HuH-7 (cell line): ENCODE measurements at regions not wholly inside any gene's neighbourhood (a gene's known extent, or its start where the extent isn't known, plus 50 kb on each side); places are given as distances from the start of the nearest gene placed in this dataset.

Experiments used
- DNase-seq: peaks from one replicate; pipeline ENCODE4 v3.0.0; 2011; ENCODE audit warnings: low spot score

GRCh38 chr18:26794230-26795101 is 71.0 kb downstream of the AQP4 start:
- no peak for DNase-seq

DNA sequence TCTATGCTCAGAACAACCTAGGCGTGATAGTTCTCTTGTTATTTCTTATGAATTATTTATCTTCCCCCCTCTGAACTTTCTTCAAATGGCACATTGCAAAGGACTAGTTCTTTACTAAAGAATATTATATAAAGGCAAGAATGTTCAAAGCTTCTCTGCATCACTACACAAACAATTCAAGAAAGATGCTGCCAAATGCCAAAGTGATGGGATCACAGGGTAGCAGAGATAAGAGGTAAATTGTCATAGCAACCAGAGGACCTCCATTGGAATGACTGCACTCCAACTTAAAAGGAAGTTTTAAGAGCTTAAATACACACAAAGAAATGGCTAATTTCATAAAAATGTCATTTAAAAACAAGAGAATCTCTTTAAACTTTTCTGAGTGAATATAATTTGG is 72.8 kb downstream of the AQP4 start:
- DNase-seq, result no peak

DNA sequence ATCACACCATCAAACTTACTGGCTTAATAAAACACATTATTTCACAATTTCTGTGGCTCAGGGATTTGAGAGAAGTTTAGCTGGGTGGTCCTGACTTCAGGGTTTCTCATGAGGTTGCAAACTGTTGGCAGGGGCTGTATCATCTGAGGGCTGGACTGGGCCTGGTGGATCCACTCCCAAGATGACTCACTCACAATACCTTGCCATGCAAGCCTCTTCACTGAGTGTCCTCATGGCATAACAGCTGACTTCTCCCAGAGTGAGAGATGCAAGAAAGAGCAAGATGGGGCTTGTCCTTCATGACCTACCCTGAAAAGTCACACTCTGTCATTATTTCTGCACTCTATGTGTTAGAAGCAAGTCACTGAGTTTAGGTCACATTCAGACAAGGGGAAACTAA is 73.8 kb downstream of the AQP4 start:
- no peak for DNase-seq

GRCh38 chr18:26784599-26784998 is 80.9 kb downstream of the AQP4 start:
- no peak for DNase-seq

DNA sequence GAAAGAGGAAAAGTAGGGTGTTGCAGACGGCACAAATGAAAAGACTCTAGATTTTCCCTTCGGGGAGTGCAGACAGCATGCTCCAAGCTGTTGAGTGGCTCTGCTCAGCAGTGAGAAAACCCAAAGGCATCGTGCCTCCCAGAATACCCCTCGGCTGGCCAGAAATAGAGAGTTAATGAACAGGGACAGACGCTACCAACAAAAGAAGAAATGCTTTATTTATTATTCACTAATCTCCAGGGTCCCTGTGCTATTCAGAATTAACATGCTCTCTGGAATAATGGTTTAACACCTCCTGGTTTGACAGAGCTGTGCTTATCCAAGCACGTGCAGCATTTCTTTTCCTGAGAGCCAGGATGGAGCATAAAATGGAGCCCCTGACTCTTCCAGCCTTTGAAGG is 82.3 kb downstream of the AQP4 start:
- DNase-seq, result no peak

GRCh38 chr18:26780520-26781325 is 84.8 kb downstream of the AQP4 start:
- no peak for DNase-seq

GRCh38 chr18:26778054-26778393 is 87.5 kb downstream of the AQP4 start:
- DNase-seq, result no peak

- no peak for DNase-seq
These were observed 88.0 kb downstream of the AQP4 start for GRCh38 chr18:26777351-26778053.

GRCh38 chr18:26772691-26773090 is 92.8 kb downstream of the AQP4 start:
- DNase-seq, result no peak

GRCh38 chr18:26771524-26771923 is 94.0 kb downstream of the AQP4 start:
- DNase-seq, result peak; percentile 11

GRCh38 chr18:26768385-26768784 is 97.1 kb downstream of the AQP4 start:
- no peak for DNase-seq

DNA sequence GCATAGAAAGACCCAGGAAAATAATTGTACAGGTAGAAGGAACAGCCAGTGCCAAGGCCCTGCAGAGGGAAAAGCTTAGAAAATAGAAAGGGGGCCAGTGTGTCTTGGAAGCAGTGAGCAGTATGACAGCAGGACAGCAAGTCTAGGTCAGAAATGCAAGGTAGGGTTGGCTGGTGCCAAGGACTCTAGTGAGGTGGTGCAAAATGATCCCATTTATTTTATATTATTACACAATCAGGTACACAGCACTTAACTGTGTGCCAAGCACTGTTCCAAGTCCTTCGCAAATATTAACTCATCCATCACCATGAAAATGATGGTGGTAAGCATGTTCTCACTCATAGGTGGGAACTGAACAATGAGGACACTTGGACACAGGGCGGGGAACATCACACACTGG is 100.0 kb downstream of the AQP4 start:
- no peak for DNase-seq

- DNase-seq, result no peak
These were observed 100.9 kb downstream of the AQP4 start for GRCh38 chr18:26764586-26764985.

DNA sequence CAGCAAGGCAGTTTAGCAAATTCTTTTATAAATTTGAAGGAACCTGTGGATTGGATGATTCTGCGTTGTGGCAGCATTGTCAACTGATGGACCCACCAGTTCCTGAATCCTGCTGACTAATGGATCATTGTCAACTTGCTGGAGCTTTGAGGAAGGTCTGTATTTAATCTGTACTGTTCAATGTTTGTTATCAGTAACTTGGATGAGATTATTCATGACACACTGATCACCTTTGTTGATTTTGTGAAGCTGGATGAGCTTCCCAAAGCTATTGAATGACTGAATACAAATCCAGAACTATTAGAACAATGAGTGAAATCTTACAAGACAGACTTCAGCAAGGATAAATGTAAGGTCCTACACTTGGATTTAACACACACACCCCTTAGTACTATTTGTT is 101.3 kb downstream of the AQP4 start:
- DNase-seq, result no peak

DNA sequence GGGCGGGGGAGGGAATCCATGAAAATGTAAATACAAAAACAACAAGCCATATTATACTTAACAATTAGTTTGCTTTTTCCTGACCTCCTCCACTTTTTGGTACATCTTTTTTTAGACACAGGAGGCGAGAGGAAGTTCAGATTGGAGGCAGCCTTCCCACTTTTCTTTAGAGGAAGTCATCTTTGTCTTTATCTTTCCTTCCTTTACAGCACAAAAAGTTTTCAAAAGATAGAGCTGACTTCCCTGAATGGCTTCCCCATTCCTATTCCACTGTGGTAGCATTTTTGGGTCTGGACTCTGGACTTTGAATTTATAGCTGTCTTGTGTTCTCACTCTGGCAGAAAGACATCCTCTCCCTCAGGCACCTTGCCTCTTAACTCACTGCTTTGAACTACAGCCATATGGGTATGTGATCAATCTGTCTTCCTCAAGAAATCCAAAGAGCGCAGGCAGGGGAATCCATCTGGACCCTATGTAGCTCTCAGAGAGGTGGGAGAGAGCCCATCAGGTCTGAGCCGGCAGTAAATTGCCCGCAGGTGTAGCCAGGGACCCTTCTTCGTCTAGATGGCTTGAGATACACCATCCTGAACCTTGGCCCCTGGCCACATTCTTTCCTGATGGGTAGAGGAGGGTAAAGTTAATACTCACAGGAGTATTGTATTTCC is 101.9 kb downstream of the AQP4 start:
- DNase-seq, result no peak

DNA sequence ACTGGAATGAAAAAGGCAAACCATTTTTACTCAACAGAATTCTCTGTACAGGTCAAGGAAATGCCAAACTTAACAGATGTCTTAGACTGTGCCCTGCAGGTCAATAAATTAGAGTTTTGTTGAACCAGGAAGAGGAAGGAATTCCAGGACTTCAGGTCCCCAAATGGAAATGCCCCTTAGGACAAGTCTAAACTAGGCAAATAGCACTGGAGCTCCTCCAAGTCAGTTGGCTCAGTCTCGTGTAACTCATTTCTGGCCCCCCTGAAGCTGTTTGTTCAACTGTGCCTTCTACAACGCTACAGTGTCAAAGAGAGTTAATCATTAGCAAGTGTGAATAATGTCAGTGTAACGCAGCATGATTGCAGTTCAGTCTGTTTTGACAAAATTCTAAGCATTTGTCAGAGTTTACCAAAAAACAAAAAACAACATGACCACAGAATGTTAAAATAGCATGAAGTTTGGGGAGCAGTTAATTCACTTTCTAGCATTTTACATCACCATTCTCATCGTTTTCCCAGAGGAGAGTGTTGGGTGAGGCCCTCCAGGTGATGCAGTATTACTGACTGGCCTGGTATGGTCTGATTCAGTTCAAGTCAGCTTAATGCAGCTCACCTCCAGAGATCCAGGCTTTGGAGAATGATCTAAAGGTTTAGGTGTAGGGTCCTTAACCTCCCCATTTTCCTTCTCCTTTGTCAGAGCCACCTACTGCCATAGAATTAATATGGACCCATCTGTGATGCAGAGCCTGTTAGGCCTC is 108.1 kb downstream of the AQP4 start:
- no peak for DNase-seq

- no peak for DNase-seq
These were observed 109.0 kb downstream of the AQP4 start for GRCh38 chr18:26756556-26756955.

DNA sequence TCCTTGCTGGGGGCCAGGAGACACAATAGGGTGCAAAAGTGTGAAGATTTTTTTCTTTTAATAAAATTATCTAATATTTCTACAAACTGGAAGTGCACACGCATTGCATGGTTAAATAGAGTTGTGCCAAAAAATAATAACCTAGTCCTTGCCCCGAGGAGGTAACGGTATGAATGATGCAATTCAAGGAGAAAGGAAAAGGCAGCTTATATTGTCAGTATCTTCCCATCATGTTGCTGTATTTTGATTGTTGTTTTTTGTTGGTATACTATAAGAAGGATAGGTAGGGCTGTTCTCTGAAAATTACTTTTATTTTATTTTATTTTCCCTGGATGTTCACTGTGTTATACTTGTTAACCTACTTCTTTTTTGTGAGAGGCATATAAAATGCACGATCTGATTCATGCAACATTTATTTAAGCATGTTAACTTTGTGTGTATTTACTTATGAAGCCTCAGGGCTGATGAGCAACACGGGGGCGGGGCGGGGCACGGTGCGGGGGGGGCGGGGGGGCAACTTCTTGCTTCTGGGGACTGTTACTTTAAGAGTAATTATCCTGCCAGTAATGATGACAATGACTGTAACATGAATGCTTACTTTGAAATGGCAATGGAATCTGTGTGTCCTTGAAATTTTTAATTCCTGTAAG is 118.6 kb downstream of the AQP4 start:
- no peak for DNase-seq

DNA sequence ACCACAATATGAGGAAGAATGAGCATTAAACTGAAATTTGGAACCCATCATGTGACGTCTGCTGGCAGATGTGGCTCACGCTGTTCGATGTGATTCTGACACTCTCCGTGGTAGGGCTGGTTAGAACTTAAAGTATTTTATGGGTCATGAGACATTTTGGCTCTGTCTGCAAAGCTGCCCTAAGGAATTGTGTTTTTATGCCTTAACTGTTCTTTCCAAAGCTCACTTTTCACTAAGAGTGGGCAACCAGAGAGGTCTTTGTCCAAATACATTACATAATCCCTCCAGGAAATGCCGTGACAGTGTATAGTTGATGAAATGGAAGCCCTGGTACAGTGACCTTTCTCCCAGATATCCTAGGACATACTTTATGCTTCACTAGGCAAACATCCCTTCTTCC is 119.1 kb downstream of the AQP4 start:
- no peak for DNase-seq

DNA sequence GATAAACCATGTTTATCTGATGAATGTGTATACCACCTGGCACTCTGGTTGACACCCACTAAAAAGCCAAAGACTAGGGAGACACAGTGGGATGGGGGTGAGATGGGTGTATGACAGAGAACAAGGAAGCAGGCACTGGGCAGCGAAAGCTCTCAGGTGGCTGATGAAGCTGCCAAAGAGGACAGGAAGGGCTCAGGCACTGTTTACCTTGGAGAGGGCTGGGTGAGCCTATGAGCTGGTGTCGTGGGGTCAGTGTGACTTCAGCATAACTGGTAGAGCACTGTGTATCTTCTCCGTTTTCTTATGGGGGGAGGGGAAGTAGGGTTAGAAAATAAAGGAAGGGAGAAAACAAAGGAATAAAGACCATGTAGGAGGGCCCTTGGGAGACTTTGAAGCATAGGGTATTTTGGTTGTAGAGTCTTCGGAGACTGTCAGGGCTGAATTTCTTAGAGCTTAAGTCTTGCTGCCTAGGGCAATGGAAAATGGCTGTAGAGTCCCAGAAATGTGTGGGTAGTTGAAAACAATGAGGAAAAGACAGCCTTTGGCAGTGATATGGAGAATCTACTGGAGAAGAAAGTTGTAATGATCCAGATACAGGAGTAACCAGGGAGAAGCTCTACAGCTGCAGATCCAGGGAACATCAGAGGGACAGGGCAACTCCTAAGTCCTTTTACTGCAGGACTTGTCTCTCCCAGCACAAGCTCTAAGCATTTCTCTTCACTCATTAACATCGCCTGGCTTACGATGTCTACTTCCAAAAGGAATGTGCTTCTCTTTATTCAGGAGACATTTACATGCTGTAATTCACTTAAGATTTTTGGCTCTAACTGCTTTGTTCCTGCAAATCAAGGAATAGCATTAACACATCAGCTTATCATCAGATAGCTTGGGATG is 120.0 kb downstream of the AQP4 start:
- DNase-seq, result no peak
